NT2/D1 (cell line): ENCODE measurements at regions not wholly inside any gene's neighbourhood (a gene's known extent, or its start where the extent isn't known, plus 50 kb on each side); places are given as distances from the start of the nearest gene placed in this dataset.

Experiments
- SUZ12 ChIP-seq: IDR thresholded peaks from 2 replicates; pipeline ENCODE4 v1.6.1; 2011; ENCODE audit not compliant: insufficient read length, insufficient read depth; ENCODE audit errors: extremely low read depth
- YY1 ChIP-seq: IDR thresholded peaks from 2 replicates; pipeline ENCODE4 v1.6.1; 2011; ENCODE audit not compliant: insufficient read length, insufficient read depth
- ZNF274 ChIP-seq: IDR thresholded peaks from 2 replicates; pipeline ENCODE4 v1.6.1; 2011; ENCODE audit warnings: mild to moderate bottlenecking, low read depth, low read length

GRCh38 chr5:73256862-73257261, 83.9 kb downstream of the TMEM174 start:
- TF ChIP-seq YY1 (no peak), SUZ12 (no peak), ZNF274 (no peak)
